GM19328 (cell line): ENCODE measurements at regions not wholly inside any gene's neighbourhood (a gene's known extent, or its start where the extent isn't known, plus 50 kb on each side); places are given as distances from the start of the nearest gene placed in this dataset.
"Not testable (repeated sequence)": the region's sequence is repeated elsewhere in the genome, so short reads cannot be mapped to it uniquely, and the experiment has no call there.

ENCODE experiments used
- ATAC-seq: cut with Tn5 transposase; IDR thresholded peaks from one replicate; pipeline ENCODE4 v1.9.1; 2021; ENCODE audit warnings: mild to moderate bottlenecking, moderate library complexity; ENCODE audit not compliant: unreplicated experiment

DNA sequence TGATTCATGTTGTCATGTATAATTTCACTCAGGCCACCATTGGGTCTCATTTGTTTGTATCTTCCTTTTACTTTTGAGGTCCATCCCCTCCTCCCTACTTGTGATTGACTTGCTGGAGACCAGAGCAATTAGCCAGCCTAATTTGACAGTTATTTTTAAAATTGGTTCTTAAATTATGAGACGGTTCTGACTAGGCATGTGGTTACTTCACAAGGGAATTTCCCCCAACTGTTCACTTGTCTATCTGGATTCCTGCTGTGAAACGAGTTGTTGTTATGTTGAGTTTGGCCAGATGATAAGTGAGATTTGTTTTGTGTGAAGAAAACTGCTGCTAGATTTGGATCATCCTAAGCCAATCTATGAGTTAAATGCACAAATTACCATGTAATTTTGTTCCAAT is 359.1 kb downstream of the BARHL2 start:
- no peak for ATAC-seq

DNA sequence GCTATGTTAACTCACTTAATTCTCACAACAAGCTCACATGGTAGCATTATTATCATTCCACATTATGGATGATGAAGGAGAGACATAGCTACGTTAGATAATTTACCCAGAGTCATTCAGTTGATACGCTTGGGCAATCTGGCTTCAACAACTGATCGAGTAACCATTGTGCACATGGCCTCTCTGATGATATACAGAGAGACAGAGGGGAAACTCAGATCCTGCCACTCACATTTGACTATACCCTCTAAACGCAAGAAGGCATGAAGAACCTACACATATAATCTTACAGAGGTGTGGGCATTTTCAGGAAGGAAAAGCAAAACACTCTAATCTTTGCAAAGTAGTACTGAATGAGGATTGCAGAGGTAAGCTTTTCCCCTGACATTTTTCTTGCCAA is 360.1 kb downstream of the BARHL2 start:
- ATAC-seq, result no peak

DNA sequence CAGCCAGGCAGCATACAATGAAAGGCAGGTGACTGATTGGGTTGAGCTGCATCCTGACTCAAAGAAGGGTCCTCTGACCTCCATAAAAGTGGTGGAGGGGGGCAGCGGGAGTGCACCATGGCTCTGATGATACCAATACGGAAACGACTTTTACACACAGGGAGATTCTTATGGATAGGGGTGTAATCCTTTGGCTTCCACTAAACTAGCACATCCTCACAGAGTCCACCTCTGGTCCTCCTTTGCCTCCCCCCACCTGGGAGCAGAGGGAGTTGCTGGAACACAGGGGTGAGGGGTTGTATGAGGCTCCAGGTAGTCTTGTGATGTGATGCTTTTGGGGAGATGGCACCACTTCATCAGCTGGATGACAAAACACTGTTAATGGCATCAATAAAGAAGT is 361.0 kb downstream of the BARHL2 start:
- ATAC-seq, result no peak

DNA sequence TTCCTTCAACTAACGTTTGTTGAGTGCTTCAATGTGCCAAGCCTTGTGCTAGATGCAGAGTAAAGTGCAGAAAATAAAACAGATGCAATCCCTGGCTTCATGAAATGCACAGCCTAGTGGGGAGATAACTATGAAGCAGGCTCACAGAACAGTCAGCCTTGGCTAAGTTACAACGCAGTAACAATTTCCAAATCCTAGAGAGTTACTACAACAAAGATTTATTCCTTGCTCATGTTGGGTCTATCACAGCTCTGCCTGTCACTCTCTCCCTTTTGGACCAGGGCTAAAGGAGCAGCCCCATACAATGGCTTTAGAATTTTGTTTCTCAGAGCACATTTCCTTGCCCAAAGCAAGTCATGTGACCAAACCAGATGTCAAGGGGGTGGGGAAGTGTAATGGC is 359.8 kb downstream of the ZNF326 start:
- no peak for ATAC-seq

DNA sequence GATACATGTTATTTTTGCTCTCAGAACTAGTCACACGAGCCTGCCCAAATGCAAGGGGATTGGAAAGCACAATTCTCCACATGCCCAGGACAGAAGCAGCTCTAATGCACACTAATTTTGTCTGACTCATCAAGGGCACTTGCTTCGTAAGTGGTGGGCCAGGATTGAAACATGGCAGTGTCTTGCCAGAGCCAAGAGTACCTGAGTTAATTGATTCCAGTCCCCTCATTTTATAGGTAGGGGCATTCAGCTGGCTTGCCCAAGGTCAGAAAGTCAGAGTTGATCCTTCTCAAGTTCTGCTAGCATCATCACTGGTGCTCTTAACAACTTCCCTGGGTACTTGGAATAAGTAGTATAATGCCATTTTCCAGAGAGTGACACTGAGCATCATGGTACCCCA is 356.1 kb downstream of the ZNF326 start:
- ATAC-seq, result no peak

DNA sequence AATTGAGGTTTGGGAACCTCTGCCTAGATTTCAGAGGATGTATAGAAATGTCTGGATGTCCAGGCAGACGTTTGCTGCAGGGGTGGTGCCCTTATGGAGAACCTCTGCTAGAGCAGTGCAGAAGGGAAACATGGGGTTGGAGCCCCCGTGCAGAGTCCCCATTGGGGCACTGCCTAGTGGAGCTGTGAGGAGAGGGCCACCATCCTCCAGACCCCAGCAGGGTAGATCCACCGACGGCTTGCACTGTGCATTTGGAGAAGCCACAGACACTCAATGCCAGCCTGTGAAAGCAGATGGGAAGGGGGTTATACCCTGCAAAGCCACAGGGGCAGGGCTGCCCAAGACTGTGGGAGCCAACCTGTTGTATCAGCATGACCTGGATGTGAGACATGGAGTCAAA is 354.6 kb downstream of the ZNF326 start:
- no peak for ATAC-seq

DNA sequence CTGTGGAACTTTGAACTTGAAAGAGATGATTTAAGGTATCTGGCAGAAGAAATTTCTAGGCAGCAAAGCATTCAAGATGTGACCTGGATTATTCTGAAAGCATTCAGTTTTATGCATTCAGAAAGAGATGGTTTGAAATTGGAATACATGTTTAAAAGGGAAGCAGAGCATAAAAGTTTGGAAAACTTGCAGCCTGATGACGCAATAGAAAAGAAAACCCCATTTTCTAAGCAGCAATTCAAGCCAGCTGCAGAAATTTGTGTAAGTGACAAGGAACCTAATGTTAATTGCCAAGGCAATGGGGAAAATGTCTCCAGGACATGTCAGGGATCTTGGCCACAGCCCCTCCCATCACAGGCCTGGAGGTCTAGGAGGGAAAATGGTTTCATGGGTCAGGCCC is 354.0 kb downstream of the ZNF326 start:
- no peak for ATAC-seq

DNA sequence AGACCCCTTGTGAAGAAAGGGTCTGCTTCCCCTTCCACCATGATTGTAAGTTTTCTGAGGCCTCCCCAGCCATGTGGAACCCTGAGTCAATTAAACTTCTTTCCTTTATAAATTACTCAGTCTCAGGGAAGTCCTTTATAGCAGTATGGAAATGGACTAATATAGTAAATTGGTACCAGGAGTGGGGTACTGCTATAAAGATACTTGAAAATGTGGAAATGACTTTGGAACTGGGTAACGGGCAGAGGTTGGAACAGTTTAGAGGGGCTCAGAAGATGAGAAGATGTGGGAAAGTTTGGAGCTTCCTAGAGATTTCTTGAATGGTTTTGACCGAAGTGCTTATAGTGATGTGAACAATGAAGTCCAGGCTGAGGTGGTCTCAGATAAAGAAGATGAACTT is 353.5 kb downstream of the ZNF326 start:
- ATAC-seq, result not testable (repeated sequence)

DNA sequence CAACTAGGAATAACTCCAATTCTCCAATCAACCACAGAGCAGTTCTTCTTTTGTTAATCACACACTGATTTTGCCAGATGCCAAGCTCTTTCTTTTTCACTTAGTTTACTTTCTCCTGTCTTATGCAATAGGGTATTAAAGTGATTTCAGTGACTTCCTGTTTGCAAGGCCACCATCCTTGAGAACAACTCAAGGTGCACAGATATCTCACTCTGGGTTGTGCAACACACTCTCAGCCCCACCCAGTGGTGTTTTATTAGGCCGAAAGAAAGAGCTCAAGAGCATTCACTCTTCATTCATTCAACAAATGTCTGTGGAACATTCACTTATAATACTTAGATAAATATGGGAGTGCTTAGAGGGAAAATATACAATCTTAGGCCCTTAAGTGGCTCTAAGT is 352.5 kb downstream of the ZNF326 start:
- no peak for ATAC-seq

DNA sequence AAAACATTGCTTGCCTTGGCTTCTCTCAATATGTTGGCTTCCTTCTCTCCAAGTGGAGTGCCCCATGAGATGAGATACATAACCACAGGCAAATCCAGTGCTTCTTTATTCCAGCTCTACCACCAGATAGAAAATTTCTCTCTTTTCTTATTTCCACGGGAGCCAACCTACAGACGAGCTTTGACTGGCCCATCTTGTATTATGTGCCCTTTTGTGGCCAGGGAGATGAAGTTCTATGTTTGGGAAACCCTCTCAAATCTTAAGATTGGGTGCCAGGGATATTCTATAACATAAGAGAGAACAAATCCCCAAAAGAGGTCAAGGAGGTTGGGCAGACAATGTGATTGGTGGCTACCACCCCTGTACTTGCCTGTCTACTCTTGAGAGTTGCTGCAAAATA is 351.8 kb downstream of the ZNF326 start:
- ATAC-seq, result no peak

DNA sequence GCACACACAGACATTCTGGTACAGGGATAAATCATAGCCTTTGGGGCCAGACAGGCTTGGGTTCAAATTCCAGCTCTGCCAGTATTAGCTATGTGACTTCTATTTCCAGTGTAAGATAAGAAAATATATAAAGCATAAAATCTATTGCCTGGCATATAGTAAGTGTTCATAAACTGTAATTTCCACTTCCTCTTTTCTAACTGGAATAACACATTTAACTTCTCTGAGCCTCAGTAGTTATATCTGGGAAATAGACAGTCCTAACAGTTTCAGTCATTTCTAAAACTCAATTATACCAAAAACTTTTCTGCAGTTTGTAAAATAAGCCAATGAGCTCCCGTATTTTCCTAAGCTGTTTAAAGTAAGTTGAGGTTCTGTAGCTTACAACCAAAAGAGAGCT is 351.4 kb downstream of the ZNF326 start:
- ATAC-seq, result no peak

DNA sequence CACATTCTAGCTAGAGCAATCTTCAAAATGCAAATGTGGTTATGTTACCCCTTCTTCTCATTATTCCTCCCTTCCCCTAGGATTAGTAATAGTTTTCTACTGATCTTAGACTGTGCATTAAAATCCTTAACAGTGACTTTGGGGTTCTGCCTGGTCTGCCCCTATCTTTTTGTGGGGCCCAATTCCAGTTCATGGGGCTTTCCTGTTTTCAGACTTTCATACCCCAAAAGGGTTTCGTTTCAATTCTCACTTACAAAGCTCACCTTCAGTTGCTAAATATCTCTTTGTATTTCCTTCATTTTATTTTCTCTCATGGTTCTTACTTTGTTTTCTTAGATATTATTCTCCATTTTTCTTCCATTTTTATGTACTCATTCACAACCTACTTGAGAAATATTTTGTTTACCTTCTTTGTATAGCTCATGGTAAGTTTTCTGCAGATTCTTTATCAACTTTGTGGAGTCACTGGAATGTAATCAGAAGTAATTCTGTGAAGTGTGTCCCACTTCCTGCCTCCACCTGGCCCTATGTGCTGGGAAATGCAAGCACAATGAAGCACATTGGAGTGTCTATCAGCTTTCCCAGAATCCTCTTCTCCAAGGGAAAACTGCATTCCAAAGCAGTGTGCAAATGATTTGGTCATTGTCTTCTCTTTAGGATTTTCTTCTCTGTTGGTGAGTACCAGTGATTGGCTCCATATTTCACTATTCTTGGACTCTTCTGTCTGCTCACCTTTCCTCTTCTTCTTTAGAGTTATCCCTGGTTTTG is 350.2 kb downstream of the ZNF326 start:
- ATAC-seq, result no peak

DNA sequence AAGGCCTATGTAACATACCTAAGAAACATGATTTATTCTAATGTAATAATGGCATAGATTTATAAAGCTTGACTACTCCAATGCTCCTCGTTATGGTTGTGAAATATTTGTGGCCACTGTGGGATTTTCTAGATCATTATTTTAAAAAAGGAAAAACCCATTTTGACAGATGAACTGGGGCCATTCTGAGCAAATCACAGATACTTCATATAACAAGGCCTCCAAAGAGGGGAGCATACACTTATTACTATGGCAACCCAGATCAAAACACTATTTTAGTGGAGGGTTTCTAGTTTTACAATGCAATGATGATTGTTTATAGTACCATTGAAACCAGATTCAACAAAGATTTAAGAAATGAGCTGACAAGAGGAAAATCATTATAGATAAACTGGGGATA is 346.6 kb downstream of the ZNF326 start:
- ATAC-seq, result no peak

DNA sequence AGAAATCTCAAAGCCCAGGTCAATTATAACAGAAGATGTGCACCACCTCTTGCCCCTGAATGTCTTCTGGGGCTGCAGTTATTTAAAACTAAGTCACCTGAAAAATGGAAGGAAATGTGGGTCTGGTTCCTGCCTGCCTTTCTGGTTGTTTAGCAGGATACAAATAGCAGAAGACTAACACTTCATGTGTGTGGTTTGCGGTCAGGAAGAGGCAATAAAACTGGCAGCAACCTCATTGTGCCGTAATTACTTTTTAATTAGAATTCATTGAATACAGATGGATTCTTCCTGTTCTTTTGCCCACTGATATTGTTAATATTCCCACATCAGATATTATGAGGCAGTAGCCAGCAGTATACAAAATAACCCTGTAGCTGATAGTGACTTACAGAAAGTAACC is 345.7 kb downstream of the ZNF326 start:
- ATAC-seq, result no peak

DNA sequence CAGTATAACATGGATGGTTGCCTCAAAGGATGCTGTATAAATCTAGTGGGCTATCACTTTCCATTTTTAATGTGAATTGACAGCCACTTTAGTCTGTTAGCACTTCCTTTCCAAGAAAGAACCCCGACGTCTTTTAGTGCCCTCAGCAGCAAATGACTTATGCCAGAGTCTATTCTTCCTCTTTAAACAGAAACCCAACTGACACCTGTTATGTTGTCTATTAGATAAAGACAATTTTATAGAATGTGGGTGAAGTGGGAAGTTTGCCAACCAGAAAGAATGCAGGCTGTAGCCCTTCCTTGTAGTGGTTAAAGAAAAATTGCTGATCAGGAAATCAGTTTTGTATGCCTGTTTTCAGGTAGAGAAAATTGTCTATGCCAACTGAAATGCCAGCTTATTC is 344.9 kb downstream of the ZNF326 start:
- no peak for ATAC-seq

DNA sequence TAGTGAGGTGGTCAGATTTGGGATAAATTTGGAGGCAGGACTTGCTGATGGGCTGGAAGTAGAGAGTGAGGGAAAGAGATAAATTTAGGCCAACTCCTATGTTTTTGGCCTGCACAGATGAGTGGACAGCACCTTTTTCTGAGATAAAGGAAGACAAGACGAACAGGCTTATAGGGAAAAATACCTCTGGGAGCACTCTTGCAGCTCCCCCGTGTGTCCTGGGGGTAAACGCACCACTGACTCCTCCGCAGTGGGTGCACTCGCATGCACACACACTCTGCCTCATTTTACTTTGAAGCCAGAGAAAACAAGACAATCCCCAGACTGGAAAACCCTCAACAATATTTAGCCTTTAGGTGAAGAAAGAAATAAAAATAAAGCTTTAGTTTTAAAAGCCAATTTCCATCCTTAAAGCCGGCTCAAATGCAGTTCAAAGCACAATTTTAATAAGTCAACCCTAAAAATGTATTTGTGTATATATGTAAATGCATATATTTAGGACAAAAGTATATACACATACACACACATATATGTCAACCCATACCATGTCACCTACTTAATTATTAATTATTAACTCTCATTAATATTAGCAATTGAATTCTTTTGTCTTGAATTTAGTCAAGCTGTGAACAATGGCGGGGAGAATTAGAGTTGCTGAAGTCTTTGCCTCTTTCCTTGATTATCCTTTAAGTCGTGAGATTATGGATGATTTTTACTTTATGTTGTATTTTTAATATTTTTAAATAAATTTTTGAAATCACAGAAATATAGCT is 341.8 kb downstream of the ZNF326 start:
- no peak for ATAC-seq

DNA sequence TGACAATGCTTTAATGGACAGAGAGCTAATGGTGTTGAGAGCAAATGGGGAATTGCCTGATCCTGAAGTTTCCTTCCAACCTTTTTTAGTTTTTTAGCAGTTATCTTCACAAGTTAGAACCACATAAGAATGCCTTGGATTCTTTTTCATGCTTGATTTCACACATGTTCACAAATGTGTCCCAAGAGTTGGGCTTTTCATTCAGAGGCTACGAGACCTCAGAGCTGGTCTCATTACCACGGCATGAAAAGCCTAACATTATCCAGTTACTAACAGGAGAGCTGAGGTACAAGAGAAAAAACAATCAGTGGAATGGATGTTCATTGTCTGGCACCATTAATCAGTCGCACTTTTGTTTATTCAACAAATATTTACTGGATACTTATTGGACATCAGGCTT is 340.6 kb downstream of the ZNF326 start:
- ATAC-seq, result no peak

DNA sequence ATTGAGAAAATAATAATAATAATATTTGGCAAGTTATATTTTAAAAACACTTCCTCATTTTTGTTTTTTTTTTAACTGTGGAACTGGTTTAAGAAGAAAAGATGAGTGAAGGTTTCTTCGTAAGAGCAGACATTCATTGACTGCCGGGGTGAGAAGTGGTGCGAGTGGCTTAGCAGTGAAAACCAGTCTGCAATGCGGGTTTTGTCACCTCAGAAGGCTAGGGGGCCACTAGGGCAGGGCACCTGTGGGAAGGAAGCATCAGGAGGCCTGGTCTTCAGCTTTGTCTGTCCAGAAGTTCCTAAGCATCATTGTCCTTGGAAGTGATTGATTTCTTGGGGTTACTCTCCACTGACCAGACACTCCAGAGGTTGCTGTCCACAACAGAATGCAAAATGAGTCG is 339.2 kb downstream of the ZNF326 start:
- no peak for ATAC-seq

DNA sequence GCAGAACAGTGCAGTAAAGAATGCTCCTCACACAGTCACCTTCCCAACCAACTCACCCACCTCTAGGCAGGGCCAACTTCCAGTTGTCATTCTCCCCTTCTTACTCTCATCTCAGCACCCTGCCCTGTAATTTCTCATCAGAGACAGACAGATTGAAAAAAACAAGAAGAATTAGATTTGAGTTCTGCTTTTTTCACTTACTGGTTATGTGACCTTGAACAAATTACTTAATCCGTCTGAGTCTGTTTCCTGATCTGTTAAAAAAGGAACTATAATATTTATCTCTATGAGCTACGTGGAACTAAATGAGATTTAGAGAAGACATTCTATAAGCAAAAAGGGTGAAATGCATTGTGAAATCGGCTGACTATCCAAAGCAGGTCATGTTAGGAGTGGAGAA is 330.3 kb downstream of the ZNF326 start:
- ATAC-seq, result no peak

DNA sequence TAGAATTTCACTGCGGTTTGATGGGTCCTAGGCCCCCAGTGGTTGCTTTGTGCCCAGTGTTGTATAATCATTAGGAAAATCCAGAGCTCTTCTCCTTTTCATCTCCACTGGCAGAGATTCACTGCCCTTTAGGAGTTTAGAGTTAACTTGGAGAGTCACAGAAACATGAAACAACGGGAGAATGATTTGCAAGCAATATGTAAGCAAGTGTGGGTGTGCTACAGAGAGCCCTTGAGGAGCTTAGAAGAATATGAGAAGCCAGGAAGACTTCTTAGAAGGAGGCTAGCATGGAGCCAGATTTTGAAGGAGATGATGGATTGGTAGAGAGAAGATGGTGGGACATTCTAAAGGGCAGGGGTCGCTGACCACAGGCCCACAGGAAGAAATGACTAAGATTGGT is 327.3 kb downstream of the ZNF326 start:
- ATAC-seq, result no peak

DNA sequence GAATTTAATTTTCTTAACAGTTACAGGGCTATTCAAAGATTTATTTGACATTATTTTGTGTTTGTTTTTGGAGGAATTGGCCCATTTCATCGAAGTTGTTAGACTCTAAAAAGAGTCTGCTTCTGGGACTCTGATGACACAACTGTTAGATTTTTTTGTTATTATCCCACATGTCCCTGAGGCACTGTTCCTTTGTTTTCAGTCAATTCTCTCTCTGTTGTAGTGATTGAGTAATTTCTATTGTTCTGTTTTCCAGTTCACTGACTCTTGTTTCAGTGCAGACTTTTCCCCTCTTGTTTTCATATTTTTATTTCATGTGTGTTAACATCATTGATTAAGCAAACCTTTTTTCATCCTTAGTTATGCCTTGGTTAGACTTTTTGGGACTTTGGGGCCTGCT is 325.0 kb downstream of the ZNF326 start:
- no peak for ATAC-seq

DNA sequence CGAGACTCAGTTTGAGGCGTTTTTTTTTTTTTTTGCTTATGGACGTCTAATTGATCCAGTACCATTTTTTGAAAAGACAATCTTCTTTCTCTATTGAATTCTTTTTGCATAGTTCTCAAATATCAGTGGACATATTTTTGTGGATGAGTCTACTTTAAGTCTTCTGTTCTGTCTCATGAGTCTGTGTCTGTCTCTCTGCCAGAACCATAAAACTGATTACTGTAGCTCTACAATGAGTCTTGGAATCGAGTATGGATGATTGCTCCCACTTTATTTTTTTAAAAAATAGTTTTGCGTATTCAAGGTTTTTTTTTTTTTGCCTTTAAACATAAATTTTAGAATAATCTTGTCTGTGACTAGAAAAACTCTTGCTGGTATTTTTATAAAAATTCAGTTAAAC is 323.5 kb downstream of the ZNF326 start:
- no peak for ATAC-seq

DNA sequence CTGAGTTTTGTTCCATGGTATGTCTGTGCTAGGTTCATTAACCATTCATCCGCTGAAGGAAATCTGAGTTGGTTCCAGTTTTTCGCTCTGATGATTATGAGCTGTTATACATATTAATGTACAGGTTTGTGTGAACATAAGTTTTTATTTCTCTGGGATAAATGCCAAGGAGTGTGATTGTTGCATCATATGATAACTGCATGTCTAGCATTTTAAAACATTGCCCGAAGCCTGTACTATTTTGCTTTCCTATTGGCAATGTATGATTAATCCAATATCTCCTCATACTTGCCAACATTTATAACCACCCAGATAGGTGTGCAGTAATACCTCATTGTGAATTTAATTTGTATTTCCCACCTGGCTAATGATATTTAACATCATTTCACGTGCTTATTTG is 322.7 kb downstream of the ZNF326 start:
- ATAC-seq, result no peak
